ENCODE measurements at regions not wholly inside any gene's neighbourhood (a gene's known extent, or its start where the extent isn't known, plus 50 kb on each side); places are given as distances from the start of the nearest gene placed in this dataset.
A peak's percentile ranks its signal among the peaks of the same experiment; 100 is the strongest.

- DNase-seq (ENCODE audit: insufficient read length, low spot score) (no peak), FAIRE-seq (no peak)
Observed at GRCh38 chrX:43139645-43140044, 361.7 kb upstream of the PPP1R2C start.

GRCh38 chrX:43140582-43140981 lies 362.6 kb upstream of the PPP1R2C start:
- no peak for DNase-seq (ENCODE audit: insufficient read length, low spot score)
- peak; percentile 41 for FAIRE-seq
- TF ChIP-seq, protein P1, sequence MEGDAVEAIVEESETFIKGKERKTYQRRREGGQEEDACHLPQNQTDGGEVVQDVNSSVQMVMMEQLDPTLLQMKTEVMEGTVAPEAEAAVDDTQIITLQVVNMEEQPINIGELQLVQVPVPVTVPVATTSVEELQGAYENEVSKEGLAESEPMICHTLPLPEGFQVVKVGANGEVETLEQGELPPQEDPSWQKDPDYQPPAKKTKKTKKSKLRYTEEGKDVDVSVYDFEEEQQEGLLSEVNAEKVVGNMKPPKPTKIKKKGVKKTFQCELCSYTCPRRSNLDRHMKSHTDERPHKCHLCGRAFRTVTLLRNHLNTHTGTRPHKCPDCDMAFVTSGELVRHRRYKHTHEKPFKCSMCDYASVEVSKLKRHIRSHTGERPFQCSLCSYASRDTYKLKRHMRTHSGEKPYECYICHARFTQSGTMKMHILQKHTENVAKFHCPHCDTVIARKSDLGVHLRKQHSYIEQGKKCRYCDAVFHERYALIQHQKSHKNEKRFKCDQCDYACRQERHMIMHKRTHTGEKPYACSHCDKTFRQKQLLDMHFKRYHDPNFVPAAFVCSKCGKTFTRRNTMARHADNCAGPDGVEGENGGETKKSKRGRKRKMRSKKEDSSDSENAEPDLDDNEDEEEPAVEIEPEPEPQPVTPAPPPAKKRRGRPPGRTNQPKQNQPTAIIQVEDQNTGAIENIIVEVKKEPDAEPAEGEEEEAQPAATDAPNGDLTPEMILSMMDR (IDR thresholded peaks at IDR 0.05; ENCODE audit: insufficient read depth, missing control alignments), result no peak

More at GRCh38 chrX:43139645-43140044, 361.7 kb upstream of the PPP1R2C start:
- TF ChIP-seq, protein P1 (IDR thresholded peaks at IDR 0.05; ENCODE audit: insufficient read depth, missing control alignments), result no peak

DNA sequence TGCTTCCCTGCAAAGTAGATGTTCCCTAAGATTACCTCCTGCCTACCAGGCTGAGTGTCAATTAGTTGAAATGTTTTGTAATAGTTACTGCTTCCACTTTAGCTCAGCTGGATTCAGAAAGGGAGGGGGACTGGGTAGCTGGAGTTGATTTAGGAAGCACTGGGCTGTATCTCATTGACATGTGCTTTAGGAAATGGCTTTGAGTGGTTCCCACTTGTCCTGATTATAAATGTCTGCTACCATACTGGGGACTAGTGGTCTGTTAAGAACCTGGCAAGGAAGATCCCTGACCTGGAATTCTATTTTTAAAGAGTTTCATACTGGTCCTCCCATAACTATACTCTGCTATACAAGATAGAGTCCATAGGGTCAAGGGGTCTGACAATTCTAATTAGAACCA lies 363.9 kb upstream of the PPP1R2C start:
- TF ChIP-seq, protein P1 (IDR thresholded peaks at IDR 0.05; ENCODE audit: insufficient read depth, missing control alignments), result no peak
- no peak for FAIRE-seq
- no peak for DNase-seq (ENCODE audit: insufficient read length, low spot score)

GRCh38 chrX:43148305-43148704 lies 370.3 kb upstream of the PPP1R2C start:
- FAIRE-seq (no peak), DNase-seq (ENCODE audit: insufficient read length, low spot score) (no peak)
- TF ChIP-seq, protein P1 (IDR thresholded peaks at IDR 0.05; ENCODE audit: insufficient read depth, missing control alignments), result no peak

DNA sequence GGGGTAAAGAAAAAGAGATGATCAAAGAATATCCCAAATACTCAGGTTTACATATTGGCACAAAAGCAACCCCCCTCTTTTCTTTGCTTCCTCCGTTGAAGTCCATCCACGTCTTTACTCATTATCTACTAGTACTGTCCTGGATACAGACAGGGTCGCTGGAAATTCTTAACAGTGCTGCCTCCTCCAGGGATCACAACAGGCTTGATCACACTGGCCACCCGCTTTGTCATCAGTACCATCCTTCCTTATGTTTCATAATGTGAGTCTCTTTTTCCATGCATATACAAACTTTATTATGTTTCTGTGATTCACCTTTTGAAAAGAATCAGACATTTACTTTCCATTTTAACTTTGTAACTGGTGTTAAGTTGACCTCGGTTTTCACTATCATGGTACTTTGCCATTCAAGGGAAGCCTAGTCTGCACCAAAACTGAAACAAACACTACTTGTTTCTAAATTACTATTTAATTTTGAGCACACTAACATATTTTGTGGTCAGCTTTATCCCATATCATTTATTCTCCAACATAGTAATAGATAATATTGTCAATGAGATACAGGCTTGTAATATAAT lies 387.5 kb upstream of the PPP1R2C start:
- no peak for FAIRE-seq
- DNase-seq (ENCODE audit: insufficient read length, low spot score), result no peak
- TF ChIP-seq, protein P1 (IDR thresholded peaks at IDR 0.05; ENCODE audit: insufficient read depth, missing control alignments), result no peak

DNA sequence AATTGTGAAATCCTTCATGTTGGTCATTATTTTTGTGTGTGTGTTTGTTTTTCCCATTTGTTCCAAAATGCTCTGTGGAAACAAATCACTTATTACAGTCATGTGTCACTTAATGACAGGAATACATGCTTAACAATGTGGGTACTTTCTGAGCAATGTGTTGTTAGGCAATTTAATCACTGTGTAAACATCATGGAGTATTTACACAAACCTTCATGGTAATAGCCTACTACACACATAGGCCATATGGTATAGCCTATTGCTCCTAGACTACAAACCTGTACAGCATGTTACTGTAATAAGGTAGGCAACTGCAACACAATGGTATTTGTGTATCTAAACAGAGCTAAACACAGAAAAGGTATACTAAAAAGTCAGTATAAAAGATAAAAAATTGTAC lies 388.9 kb upstream of the PPP1R2C start:
- TF ChIP-seq, protein P1 (IDR thresholded peaks at IDR 0.05; ENCODE audit: insufficient read depth, missing control alignments), result no peak
- DNase-seq (ENCODE audit: insufficient read length, low spot score) (no peak), FAIRE-seq (no peak)

DNA sequence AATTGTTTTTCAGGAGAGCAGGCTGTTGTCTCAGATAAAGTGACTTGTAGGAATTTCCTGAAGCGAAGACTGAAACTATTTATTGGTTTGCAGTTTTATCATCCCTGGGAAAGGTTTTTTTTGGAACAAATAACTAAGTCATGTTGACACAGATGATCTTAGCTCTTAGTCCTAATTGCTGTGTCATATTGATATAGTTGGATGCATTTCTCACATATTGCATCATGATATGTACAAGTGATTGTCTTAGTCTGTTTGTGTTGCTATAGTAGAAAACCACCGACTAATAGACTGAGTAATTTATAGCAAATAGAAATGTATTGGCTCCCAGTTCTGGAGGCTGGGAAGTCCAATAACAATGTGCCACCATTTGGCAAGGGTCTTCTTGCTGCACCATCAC lies 397.5 kb upstream of the PPP1R2C start:
- TF ChIP-seq, protein P1 (IDR thresholded peaks at IDR 0.05; ENCODE audit: insufficient read depth, missing control alignments), result no peak
- no peak for FAIRE-seq
- DNase-seq (ENCODE audit: insufficient read length, low spot score), result no peak

All from D721Med (cell line).